Adrenal gland (tissue), 5 donors: ENCODE measurements at regions not wholly inside any gene's neighbourhood (a gene's known extent, or its start where the extent isn't known, plus 50 kb on each side); places are given as distances from the start of the nearest gene placed in this dataset.

Source experiments
- CTCF ChIP-seq, 6 experiments: fragments of 450-650 bp in 4 of 6; fragments of 200-600 bp in 2 of 6; sonication (generic) in 1 of 6; IDR thresholded peaks; 1 replicate in 5 of 6; 2 replicates in 1 of 6; pipeline versions ENCODE4 v1.5.1 to v1.8.0; 2016 to 2021; ENCODE audit warnings: antibody characterized with exemption in 6 of 6, mild to moderate bottlenecking in 2 of 6, moderate library complexity in 1 of 6
- POLR2A ChIP-seq, 2 donors: fragments of 450-650 bp; IDR thresholded peaks; one replicate each; pipeline ENCODE4 v1.6.1; 2017; ENCODE audit warnings: antibody characterized with exemption in 2 of 2, mild to moderate bottlenecking in 2 of 2, moderate library complexity in 1 of 2
- donor health status: DM: no; HTN: no; CAD: no.

GRCh38 chr12:78725951-78726580 is 138.5 kb upstream of the SYT1 start:
- no peak for TF ChIP-seq POLR2A (IDR thresholded peaks at IDR 0.05)
- TF ChIP-seq CTCF (IDR thresholded peaks at IDR 0.05): no peak
